Mammary epithelial cell (primary cell): ENCODE measurements at regions not wholly inside any gene's neighbourhood (a gene's known extent, or its start where the extent isn't known, plus 50 kb on each side); places are given as distances from the start of the nearest gene placed in this dataset.

Source experiments
- EZH2 ChIP-seq: IDR thresholded peaks from 2 replicates; pipeline ENCODE4 v1.6.1; 2012; ENCODE audit warnings: low read length, inconsistent platforms, borderline replicate concordance
- TF ChIP-seq, protein P1 (sequence below), 2 donors: IDR thresholded peaks in 1 of 2; conservative IDR thresholded peaks in 1 of 2; 2 replicates each; pipeline ENCODE4 v1.5.1; 2011 to 2012; ENCODE audit warnings: inconsistent platforms in 2 of 2, low read length in 2 of 2, mild to moderate bottlenecking in 2 of 2, control low read depth in 1 of 2, low read depth in 1 of 2; ENCODE audit not compliant: insufficient read depth in 1 of 2; ENCODE audit errors: extremely low read depth in 1 of 2

DNA sequence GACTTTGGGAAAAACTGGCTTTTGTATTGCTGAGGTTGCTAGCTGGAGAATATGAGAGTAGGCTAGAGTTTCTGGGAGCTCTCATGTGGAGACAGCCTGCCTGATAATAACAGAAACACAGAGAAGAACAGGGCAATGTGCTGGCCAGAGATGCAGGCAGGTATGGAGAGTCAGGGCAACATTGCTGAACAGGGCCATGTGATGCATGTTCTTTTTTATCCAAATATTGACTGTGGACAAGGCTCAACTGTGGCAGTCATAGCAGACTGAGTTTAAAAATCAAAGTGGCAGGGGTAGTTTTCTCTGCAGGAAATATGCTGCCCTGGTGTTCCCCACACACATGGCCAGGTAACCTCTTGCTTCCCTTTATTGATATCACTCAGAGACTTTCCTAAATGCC lies 381.1 kb downstream of the RASEF start:
- TF ChIP-seq, protein P1, sequence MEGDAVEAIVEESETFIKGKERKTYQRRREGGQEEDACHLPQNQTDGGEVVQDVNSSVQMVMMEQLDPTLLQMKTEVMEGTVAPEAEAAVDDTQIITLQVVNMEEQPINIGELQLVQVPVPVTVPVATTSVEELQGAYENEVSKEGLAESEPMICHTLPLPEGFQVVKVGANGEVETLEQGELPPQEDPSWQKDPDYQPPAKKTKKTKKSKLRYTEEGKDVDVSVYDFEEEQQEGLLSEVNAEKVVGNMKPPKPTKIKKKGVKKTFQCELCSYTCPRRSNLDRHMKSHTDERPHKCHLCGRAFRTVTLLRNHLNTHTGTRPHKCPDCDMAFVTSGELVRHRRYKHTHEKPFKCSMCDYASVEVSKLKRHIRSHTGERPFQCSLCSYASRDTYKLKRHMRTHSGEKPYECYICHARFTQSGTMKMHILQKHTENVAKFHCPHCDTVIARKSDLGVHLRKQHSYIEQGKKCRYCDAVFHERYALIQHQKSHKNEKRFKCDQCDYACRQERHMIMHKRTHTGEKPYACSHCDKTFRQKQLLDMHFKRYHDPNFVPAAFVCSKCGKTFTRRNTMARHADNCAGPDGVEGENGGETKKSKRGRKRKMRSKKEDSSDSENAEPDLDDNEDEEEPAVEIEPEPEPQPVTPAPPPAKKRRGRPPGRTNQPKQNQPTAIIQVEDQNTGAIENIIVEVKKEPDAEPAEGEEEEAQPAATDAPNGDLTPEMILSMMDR (conservative IDR thresholded peaks at IDR 0.05 in 1 of 2, IDR thresholded peaks at IDR 0.05 in 1 of 2; ENCODE audit: extremely low read depth in 1 of 2, insufficient read depth in 1 of 2, low read depth in 1 of 2, low read length in 2 of 2): no peak
- no peak for TF ChIP-seq EZH2
